Left forelimb (tissue), 1 donor: ENCODE measurements at regions not wholly inside any gene's neighbourhood (a gene's known extent, or its start where the extent isn't known, plus 50 kb on each side); places are given as distances from the start of the nearest gene placed in this dataset.

Experiments
- DNase-seq: peaks from one replicate; pipeline ENCODE4 v3.0.0-alpha.2; 2018; ENCODE audit warnings: low spot score

DNA sequence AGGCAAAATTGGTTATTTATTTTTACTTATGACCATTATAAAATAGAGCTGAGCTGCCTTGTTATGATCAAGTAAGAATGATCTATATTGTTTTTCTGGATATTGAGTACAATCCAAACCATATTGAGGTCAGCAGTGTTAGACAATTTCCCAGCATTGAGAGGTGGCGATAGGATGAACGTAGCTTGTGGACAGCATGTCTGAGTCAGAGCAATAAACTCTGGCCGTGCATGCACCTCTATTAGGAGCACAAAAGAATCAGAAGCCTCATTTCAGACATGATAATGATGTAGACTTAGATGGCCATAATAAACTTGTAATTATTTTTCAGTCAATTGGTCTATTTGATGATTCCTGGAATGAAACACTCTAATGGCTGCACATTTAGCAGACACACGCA, 491.6 kb downstream of the RIT2 start:
- DNase-seq: no peak

DNA sequence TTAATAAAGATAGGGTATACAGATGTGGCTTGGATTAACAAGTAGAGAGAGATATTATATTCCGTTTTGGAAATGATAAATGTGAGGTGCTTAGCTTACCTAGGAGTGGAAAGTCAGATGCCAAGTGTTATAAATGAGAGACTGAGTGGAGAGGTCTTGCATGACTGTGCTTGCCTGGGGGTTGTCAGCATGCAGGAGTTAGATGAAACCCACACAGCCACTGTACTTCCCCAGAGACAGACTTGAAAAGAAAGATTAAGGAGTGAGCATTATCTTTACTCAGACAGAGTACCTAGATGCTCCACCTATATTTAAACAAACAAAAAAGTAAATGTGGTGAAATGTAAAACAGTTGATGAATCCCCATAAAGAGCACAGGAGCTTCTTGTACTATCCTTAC, 482.7 kb downstream of the RIT2 start:
- no peak for DNase-seq

GRCh38 chr18:42635378-42636048, 480.0 kb downstream of the RIT2 start:
- no peak for DNase-seq

DNA sequence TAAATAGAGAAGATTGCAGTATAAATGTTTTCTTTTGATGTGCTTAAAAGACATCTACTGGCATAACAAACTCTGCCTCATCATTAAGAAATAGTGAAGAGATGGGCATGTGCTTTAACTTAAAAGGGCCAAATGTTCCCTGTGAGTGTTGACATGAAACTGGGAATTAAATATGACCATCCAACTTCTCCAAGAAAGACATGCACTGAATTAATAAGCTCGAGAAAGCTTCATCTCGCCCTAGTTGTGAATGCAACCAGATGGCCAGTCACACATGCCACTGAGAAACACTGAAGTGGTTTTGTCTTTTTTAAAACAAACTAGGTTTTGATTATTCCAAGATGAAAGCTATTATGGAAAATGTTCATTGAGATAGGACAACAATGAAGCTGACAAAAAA, 479.2 kb downstream of the RIT2 start:
- no peak for DNase-seq

- DNase-seq: no peak
These were observed 475.3 kb downstream of the RIT2 start for GRCh38 chr18:42640160-42640559.

DNA sequence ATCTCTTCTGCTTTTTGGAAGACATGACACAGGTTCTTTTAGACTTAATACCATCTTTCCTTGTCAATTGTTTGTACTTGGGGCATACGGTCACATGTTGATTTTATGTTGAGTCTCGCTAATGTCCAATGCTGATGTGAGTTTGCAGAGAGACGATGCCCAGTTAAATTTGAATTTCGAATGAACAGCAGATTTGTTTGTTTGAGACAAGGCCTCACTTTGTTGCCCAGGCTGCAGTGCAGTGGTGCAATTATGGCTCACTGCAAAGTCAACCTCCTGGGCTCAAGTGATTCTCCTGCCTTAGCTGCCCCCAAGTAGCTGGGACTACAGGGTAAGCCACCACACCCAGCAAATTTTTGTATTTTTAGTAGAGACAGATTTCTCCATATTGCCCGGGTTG, 473.5 kb downstream of the RIT2 start:
- DNase-seq: no peak

GRCh38 chr18:42644729-42645131, 470.8 kb downstream of the RIT2 start:
- DNase-seq: no peak

DNA sequence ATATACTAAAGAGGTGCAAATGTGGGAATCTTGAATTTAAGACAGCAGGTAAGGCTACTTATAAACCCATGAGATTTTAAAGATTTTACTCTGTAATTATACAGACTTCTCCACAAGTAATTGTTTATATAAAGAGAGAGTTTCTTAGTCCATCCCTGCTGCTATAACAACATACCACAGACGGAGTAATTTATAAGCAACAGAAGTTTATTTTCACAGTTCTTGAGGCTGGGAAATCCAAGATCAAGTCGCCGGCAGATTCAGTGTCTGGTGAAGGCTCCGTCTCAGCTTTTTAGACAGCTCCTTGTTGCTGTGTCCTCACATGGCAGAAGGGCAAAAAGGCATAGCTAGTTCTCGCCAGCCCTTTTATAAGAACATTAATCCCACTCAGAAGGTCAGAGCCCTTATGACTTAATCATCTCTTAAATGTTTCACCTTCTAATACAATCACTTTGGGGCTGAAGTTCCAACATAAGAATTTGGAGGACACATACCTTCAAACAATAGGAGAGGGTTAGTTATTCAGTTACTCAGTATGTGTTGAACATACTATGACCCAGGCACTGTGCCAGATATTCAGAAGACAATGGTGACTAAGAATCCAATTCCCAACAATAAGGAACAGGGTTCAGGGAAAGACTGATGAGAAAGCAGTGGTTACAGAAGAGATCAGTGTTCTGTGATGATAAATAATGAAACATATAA, 466.0 kb downstream of the RIT2 start:
- DNase-seq: no peak

DNA sequence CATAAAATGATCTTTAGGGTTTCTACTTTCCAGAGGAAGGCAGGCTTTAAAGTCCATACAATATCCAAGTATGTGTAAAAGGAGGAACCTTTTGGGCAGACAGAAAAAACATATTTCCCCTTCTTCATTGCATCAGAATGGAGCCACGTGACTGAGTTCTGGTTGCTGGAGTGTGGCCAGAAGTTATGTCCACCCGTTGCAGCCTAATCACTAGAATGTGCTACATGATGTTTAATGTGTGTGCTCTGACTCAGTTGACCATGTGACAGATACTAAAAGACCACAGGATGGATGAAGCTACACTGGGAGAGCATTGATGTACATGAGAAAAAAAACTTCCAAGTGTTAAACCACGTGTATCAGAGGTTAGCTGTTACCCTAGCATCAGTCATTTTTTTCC, 460.9 kb downstream of the RIT2 start:
- no peak for DNase-seq

GRCh38 chr18:42657551-42657950, 457.9 kb downstream of the RIT2 start:
- no peak for DNase-seq

- no peak for DNase-seq
These were observed 457.3 kb downstream of the RIT2 start for GRCh38 chr18:42658171-42658570.

DNA sequence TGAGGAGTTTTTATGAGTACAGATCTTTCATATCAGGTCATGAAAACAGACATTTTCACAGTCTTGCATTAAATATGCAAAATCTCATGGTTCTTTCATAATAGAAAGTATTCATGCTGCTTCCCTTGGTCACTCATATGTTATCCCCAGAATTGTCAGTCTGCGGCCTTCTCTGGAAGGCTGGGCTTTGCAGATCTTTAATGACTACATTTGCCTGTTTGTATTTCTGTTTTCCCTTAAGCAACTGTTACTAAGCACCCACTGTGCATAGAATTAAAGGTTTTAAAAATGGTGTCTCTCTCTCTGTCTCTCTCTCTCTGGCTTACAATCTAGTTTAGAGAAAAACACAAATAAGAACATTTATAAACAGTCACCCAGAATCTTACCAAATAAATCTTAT, 456.3 kb downstream of the RIT2 start:
- no peak for DNase-seq

- DNase-seq: no peak
These were observed 444.6 kb downstream of the RIT2 start for GRCh38 chr18:42670860-42671259.

DNA sequence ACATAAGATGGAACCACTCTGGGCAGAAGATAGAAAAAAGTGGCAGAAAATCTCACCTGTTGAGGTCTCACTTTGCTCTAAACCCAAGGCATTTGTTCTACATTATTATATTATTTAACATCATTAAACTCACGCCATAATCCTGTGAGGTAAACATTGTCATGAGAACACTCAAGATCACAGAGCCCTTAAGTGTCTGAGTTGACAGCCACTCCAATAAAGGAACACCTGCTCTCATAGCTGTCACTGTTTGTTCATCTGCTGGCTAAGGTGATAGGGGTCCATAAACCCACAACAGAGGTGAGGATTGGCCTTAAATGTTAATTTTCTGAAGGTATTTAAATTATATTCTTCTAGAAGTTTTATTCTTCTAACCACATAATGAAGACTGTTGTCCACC, 439.7 kb downstream of the RIT2 start:
- DNase-seq: no peak

DNA sequence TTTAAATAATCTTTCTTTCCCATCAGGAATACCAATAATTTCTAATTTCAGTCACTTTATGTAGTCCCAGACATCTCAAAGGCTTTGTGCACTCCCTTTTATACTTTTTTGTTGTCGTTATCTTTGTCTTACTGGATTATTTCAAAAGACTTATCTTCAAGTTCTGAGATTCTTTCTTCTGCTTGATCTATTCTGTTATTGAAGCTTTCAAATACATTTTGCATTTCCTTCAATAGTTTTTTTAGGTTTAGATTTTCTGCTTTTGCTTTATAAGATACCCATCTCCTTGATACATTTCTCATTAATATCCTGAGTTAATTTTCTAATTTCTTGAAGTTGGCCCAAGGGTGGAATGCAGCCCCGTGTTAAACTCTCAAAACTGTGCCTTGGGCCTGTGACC, 432.4 kb downstream of the RIT2 start:
- no peak for DNase-seq

- no peak for DNase-seq
These were observed 426.2 kb downstream of the RIT2 start for GRCh38 chr18:42689310-42689709.
